GM19438 (cell line): ENCODE measurements at regions not wholly inside any gene's neighbourhood (a gene's known extent, or its start where the extent isn't known, plus 50 kb on each side); places are given as distances from the start of the nearest gene placed in this dataset.

ENCODE experiments used
- ATAC-seq: cut with Tn5 transposase; IDR thresholded peaks from one replicate; pipeline ENCODE4 v1.9.1; 2021; ENCODE audit warnings: low read depth; ENCODE audit not compliant: unreplicated experiment

DNA sequence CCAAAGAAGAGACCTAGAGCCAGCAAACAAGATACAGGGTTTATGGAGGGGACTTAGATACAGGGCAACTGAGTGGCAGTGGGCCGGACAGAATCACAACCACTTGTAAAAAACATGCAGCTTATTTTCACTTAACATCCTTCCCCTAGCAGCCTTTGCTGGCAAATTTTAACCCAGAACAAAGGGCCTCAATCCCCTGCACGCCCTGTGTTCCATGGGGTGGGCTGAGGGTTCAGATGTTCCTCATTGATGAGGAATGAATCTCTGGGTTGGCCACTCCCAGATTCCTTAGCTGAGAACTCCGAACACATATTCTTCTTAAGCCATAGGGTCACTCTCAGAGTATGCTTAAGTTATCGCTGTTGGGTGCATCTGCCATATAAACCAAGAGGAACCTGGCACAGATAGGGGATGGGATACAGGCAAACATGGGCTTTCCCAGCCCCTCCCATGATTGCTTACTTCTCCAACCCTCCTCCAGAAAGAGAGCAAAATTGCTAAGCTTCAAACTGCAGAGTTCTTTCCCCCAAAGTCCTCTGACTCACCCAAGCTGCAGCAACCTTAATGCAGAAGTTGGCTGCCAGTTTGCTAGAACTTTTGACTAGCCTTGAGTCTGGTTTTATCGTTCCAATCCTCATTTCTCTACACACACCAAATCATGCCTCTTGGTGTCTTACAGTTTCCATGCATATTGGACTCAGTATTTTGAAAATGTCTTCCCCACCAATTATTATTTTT lies 146.9 kb downstream of the CD47 start:
- no peak for ATAC-seq

DNA sequence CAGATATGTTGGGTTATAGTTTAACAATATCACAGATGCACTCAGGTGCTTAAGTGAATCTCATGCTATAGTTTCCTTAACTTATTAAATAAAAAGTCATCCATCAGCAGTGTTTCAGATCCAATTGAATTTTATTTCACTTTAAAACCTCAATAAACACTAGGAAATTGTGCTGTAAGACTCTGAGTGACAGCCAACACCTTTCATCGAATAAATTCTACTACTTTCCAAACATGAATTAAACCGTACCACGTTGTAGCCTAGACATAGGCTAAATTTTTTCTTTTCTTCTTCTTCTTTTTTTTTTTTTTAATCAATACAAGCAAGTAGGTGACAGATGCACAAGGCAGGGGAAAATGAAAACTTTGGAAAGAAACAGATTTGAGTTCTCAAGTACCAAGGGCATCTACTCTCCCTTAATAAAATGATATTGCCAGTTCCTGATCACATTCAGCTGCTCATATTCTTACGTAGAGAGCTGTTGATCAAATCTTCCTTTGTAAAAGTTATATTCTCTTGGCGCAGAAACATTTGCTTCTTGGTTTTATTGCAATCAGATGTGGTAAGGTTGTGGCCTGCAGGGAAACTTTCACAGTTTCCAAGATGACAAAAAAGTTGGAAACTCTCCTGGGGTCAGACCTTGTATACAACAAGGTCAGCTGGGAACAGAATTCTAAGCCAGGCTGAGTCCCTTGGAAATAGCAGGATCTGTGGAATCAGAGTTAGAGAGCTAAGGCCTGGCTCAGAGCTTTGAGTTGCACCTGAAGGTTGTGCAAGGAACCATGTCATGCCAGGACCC lies 147.7 kb downstream of the CD47 start:
- ATAC-seq, result no peak

DNA sequence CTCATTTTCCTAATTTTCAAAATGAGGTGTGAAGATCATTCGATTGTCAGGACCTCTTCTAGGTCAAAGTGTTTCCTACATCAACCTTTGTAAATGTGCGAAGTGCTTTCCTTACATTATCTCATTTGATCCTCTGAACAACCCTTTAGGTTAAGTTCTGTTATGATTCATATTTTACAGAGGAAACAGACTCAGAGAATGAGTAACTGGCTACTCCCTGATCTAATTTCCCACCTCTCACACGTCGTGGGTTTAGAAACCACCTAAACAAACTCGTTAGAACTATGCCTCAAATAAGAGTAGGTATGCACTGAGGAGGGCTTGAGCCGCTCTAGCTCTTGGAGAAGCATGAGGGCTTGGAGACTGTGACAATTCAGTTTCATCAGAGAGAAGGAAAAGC lies 148.6 kb downstream of the CD47 start:
- no peak for ATAC-seq

DNA sequence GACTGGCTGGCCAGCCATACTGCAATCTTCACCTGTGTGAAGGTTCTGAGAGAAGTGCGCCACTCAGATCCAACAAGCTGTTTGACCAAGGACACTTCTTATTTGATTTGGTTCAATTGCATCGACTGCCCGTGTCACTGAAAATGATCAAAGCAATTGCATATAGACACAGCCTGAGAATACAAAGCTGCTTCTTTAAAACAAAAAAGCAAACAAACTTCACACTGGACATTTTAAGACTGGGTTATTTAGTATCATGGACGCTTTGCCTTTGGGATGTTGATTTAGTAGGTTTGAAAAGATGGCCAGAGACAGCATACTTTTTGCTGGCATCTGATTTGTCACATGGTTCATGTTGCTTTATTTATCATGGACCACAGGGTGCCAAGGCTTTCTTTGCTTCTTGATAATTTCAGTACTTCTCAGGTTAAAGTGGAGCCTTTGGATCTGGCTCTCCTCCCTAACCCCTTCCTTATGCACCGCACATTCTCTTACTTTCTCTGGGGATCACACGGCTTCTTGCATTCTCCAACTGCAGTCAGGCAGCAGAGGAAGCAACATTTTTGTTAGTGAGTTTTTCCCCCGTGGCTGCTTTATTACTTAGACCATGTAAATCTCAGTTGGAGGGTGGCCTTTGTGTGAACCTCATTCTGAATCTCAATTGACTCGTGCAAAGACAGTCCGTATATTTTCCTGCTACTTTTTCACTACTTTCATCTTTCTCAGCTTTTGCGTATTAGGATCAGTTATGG lies 151.0 kb downstream of the CD47 start:
- ATAC-seq, result no peak

DNA sequence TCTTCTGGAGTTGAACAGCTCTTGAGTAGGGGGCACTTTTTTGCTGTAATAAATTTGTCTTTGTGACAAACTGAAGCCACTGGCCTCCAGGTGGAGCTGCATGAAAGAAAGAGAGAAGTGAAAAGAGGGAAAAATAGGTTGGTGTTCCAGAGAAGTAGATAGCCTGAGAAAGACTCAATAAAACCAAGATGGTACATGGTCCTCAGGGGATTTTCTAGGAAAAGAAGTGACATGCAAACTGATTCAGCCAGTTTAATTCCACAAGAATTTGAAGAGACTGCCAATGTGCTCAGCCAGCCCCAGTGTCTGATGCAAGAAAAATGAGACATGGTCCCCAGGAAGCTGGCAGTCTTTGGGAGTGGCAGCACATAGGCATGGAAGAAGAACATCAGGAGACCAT lies 152.7 kb downstream of the CD47 start:
- no peak for ATAC-seq

DNA sequence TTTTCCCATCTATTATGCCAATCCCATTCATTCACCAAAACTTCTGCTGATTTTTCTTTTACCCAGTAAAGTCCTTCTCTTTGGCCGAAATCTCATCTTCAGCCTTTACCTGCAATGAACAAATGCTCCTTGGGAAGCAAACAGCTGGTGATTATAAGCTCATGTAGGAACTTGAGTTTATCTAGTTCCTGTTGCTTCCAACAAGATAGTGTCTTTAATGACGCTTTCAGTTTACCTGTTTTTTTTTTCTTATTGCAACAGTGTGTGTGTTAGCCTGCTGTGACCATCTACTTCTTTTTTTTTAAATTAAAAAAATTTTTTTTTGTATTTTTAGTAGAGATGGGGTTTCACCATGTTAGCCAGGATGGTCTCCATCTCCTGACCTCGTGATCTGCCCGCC lies 156.0 kb downstream of the CD47 start:
- no peak for ATAC-seq

DNA sequence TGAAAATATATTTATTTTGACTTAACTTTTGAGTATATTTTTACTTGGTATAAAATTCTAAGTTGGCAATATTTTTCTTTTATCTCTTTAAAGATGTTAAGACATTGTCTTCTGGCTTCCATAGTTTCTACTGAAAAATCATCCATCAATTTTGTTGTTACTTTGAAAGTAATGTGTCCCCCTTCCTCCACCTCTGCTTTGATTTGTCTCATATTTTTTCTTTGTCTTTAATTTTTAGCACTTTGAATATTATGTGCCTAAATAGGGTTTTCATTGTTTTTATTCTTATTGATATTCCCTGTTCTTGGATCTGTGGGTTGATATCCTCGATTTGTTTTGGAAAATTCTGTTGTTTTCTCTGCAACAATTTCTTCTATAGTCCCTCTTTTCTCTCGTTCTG lies 157.4 kb downstream of the CD47 start:
- no peak for ATAC-seq

DNA sequence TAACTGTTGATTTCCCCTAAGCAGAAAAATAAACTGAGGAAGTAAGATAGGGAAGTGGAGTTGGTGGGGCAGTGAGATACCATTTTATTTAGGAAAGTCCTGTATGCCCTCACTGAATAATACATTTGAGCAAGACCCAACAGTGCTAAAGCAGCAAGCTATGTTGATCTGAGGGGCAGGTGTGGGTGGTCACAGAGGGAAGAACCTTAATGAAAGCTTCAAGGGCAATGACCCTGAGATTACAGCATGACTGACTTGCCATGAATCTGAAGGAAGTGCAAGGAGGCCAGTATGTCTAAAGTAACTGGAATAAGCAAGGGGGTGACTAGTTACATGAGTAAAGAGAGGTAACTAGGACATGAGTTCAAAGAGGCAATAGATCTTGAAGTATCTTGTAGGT lies 159.5 kb downstream of the CD47 start:
- no peak for ATAC-seq

DNA sequence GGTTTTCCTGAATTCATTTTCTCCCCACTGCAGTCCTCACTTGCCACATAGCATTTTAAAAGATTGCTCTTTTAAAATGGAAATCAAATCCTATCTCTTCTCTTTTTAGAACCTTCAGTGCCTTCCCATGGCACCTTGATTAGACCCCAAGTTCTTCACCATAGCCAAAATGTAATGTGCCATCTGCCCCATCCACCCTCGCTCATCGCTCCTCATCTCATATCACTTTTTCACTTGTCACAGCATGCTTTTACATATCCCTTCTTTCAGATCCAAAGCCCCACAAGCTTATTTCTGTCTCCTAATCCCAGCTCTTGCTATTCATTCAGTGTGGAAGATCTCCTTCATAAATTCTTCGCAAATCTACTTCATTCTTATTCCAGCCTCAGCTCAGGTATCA lies 161.7 kb downstream of the CD47 start:
- no peak for ATAC-seq

DNA sequence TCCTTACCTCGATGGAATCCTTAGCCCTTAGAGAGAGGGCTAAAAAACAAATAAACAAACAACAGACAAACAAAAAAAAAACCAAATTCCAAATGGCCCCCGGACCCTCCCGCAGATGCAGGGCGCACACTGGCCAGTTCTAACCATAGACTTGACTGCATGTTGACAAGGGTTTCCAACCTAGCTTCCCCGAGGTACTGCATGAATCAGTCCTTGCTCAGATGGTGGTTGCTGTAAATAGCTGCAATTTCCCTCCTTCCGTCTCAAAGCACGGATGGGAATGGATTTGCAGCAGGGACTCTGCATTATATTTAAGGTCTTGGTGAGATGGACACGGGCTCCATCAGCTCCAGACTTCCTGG lies 162.8 kb downstream of the CD47 start:
- ATAC-seq, result peak; percentile 28

DNA sequence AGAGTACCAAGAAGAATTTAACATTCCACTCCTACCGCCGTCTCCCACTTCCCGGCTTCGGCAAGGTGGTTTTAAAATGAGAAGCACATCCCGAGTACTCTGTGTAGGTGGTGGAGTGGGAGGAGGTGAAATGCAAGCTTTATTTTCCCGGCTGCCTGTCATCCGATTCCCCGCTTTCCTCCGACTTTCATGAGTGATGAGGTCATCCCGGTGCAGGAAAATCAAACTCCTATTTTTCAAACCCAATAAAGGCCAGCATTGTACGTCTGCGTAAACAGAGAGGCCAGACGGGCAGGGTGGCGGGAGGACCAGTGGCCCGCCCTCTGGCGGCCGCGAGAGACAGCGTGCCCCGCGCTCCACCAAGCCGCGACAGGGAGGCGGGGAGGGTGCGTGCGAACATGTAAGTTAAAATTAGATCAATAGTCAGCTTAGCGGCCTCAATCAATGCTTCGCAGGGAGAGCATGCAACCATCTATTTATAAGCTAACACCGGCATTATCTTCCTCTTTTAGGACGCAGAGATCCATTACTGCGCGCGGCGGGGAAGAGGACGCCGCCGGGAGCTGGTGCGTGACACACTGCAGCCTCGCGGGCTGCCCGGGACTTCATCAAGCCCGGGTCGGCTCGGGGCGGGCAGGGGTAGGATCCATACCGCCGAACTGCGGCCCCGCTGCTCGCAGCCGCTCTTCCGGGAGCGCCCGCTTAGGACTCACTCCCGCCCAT lies 163.3 kb downstream of the CD47 start:
- peak; percentile 96 for ATAC-seq

DNA sequence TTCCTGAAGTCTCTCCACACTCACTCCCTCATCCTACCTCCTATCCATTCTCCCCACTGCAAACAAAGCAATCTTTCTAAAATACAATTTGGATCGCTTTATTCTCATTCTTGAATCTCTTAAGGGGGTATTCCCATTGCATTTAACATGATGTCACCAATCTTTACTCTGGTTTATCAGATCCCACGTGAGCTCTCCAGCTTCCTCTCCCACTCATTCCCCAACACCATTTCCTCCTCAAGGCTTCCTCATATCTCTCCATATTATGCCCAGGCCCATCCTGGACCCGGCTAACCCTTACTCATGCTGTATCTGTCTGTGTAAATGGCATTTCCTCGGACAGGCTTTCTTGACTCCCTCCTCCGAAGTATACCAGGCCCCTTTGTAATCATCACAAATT lies 165.0 kb downstream of the CD47 start:
- no peak for ATAC-seq

DNA sequence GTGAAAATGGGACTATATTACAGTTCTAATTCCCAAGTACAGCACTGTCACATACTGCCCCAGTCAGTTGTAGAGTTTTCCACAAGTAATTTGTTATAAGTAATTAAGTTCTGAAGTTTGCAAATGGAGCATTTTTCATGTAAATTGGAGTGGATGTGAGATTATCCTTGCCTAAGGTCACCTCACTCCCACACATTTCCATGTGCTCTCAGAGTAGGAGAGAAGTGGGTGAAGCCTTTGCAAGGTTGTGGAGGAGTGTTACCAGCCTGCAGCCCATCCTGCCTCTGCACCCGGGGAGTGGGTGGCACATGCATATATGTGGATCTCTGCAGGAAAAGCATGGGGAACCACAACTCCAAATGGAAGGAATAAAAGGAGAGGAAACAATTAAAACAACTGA lies 169.8 kb downstream of the CD47 start:
- ATAC-seq, result no peak

DNA sequence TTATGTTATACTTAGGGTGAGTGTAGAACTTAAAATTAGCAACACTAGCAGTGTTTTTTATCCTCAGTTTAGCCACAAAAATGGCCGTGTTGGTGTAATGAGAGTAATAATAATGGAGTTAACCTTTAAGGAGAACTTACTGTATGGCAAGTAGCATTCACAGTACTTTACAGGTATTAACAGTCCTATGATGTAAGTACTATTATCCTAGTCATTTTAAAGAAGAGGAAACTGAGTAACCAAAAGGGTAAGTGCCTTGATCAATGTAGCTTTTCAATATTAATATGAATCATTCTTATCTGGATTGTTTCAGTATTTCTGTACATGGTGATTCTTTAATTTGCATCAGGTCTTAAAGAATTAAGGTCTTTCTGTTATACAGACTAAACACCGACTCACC lies 170.3 kb downstream of the CD47 start:
- ATAC-seq, result no peak

DNA sequence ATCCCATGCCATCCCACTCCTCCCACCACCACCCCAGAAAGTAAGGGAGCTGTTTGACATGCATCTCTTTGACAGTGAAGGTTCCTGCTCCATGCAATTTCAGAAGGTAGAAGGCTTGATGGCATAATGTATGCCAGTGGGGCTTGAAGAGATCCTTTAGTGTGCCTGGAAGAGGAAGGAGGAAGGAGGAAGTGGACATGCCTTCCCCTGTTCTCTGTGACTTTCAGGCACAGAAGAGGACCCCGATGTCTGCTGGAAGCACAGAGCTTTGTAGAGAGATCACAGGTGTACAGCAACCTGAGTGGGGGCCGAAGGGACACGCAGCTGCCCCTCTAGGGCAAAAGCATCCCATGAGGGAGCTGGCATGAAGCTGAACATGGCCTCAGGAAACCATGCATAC lies 171.6 kb downstream of the CD47 start:
- no peak for ATAC-seq

DNA sequence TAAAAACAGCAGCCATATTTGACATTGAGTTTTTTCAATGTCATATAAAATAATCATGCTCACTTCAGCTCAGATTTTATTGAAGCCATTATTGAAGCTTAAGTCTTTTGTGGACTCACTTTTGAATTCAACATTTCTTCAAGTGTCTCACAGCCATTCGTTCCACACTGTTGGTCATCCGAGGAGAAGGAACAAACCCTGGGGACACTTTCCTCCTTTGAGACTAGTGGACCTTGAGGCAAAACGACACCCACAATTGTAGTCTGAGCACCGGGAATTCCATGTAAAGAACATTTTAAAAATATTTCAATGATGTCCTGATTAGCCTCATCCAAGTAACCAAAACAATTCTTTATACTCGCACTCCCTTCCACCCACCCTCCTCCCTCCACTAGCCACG lies 174.7 kb downstream of the CD47 start:
- no peak for ATAC-seq

DNA sequence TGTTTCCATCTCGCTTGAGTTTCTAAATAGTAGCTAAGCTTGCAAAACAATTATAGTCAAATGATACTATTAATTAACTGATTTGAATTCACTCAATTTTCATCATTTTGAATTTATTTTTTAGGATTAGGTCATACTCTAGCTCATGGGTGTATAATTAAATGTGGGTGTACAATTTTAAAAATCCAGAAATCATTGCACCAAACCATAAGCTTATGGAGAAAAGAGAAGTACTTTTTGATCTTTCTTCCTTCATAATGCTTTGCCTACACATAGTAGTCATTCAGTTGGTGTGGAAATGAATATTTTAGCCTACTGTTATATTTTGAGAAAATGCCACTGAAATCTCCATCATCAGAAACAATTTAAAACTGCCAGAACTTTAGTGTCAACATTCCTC lies 175.1 kb downstream of the CD47 start:
- no peak for ATAC-seq

DNA sequence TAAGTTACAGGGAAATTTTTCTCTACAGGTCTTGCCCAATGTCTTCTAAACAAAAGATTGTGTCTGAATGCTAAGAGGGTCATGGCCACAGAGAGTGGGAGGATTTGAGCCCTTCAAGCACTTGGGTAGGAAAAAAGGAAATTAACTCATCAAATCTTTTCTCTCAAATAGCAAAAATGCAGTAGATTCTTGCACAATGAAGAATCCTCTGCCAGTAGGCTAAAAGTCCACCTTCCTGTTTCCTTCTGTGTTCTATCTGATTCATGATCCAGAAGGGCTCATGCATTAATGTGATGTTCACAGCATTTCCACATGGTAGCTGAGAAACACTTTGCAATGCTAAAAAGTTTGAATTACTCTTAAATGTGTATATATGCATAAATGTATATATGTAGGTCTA lies 177.1 kb downstream of the CD47 start:
- no peak for ATAC-seq

DNA sequence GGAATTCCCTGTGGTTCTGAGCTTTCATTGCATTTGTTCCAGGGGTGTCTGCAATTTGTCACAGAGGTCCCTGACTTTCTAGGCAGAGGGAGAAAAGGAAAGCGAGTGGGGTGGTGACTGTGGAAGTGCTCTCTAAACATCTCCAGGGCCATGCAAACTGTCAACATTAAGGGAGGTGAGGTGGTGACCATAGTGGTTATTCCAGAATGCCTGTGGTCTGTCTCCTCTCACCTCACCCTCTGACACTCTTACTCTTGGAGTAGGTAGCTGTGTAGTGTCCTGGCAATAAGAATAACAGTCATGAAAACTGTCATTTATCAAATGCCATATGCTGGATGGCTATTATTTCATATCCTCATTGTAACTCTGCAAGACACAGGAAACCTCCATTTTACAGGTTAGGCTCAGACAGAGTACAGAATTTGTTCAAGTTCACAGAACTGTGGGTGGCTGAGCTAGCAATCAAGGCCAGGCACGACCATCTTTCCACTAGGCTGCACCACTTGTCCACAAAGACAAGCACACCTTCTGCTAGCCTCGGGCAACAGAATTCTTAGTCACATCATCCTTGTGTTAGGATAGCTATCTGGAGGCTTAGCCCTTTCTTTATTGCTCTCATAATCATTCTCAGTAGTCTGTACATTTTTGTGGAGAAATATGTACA lies 179.4 kb downstream of the CD47 start:
- ATAC-seq, result peak; percentile 26

DNA sequence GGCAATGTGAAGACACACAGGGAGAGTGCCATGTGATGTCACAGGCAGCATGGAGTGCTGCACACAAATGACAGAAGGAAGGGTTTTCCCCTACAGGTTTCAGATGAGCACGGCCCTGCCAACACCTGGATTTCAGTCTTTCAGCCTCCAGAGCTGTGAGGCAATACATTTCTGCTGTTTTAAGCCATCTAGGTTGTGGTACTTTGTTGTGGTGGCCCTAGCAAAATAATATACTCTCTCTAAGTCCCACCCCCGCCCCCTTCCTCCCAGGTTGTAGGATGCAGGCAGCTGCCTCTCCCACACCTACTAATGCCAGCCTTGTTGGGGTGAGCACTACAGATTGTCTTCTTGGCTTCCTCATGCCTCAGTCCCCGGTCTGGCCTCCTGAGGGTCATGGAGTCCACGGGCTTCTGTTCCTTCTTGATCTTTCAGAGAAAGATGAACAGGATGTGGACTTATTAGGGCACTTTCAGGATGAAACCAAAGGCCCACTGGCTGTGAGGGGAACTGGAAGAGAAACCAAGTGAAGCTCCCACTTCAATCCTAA lies 180.0 kb downstream of the CD47 start:
- ATAC-seq, result peak; percentile 97
